PC-9 (cell line): ENCODE measurements at regions not wholly inside any gene's neighbourhood (a gene's known extent, or its start where the extent isn't known, plus 50 kb on each side); places are given as distances from the start of the nearest gene placed in this dataset.

Experiments
- BruUV-seq: library from RNA; stranded (reverse); fragments of 400-500 nt; replicated peaks from 2 replicates; lab custom pipeline; 2021; lab: Mats Ljungman, UMichigan
- CTCF ChIA-PET: fragments of 300-600 bp; sonication (Branson Sonifier 250); formaldehyde crosslinking; loops from one replicate; lab custom pipeline; 2022; ENCODE audit warnings: antibody characterized with exemption; lab: Charles Lee
- POLR2A ChIA-PET: fragments of 300-600 bp; sonication (Branson Sonifier 250); formaldehyde crosslinking; loops from one replicate; lab custom pipeline; 2022; ENCODE audit warnings: antibody characterized with exemption; ENCODE audit not compliant: unreplicated experiment; lab: Charles Lee
- DNase-seq, 2 experiments: peaks; one replicate each; pipeline versions ENCODE4 v3.0.0 to v3.0.0-alpha.2; 2015 to 2022; ENCODE audit warnings: mixed read lengths in 1 of 2
- H2AFZ ChIP-seq: fragments of 200-600 bp; sonication (generic); 2 replicates; pipeline ENCODE4 v1.8.1; 2017; ENCODE audit warnings: antibody characterized with exemption
- H3F3A ChIP-seq: fragments of 200-600 bp; sonication (generic); 2 replicates; pipeline ENCODE4 v1.8.1; 2017; ENCODE audit warnings: antibody characterized with exemption, mild to moderate bottlenecking, low read depth; ENCODE audit not compliant: insufficient read depth
- H3K27ac ChIP-seq: fragments of 200-600 bp; sonication (generic); 2 replicates; pipeline ENCODE4 v1.6.1; 2016; ENCODE audit warnings: mixed run types
- H3K27me3 ChIP-seq: fragments of 200-600 bp; sonication (generic); 2 replicates; pipeline ENCODE4 v1.6.1; 2016; ENCODE audit warnings: low read depth, mixed run types; ENCODE audit not compliant: insufficient read depth
- H3K36me3 ChIP-seq: fragments of 200-600 bp; sonication (generic); 2 replicates; pipeline ENCODE4 v1.6.1; 2016; ENCODE audit warnings: low read depth, mixed run types
- H3K4me1 ChIP-seq: fragments of 200-600 bp; sonication (generic); replicated peaks from 2 replicates; pipeline ENCODE4 v1.6.1; 2016; ENCODE audit warnings: mixed run types; ENCODE audit not compliant: insufficient read depth
- H3K4me2 ChIP-seq: fragments of 200-600 bp; sonication (generic); 2 replicates; pipeline ENCODE4 v1.6.1; 2017; ENCODE audit warnings: mixed run types
- H3K4me3 ChIP-seq: fragments of 200-600 bp; sonication (generic); 2 replicates; pipeline ENCODE4 v1.6.1; 2016; ENCODE audit warnings: mixed run types
- H3K79me2 ChIP-seq: fragments of 200-600 bp; sonication (generic); 2 replicates; pipeline ENCODE4 v1.6.1; 2017; ENCODE audit warnings: low read depth, mixed run types
- H3K9me2 ChIP-seq: fragments of 200-600 bp; sonication (generic); 2 replicates; pipeline ENCODE4 v1.8.1; 2017; ENCODE audit warnings: mild to moderate bottlenecking; ENCODE audit not compliant: insufficient read depth
- H3K9me3 ChIP-seq: fragments of 200-600 bp; sonication (generic); 2 replicates; pipeline ENCODE4 v1.8.1; 2016; ENCODE audit warnings: low read depth; ENCODE audit not compliant: insufficient read depth
- H4K20me1 ChIP-seq: fragments of 200-600 bp; sonication (generic); 2 replicates; pipeline ENCODE4 v1.8.1; 2017; ENCODE audit not compliant: insufficient read depth
- EZH2 ChIP-seq: fragments of 200-600 bp; sonication (generic); IDR thresholded peaks from 2 replicates; pipeline ENCODE4 v1.8.0; 2017; ENCODE audit warnings: antibody characterized with exemption, low read depth
- intact Hi-C: fragments of 100-400 bp; cut with micrococcal nuclease; formaldehyde crosslinking; loops from one replicate; pipeline ENCODE4 v1.10.0; 2022; ENCODE audit not compliant: unreplicated experiment
- TF ChIP-seq, protein P1 (sequence below): fragments of 200-600 bp; sonication (generic); conservative IDR thresholded peaks from 2 replicates; pipeline ENCODE4 v1.6.1; 2017; ENCODE audit warnings: mixed run types, antibody characterized with exemption, mild to moderate bottlenecking, moderate library complexity

DNA sequence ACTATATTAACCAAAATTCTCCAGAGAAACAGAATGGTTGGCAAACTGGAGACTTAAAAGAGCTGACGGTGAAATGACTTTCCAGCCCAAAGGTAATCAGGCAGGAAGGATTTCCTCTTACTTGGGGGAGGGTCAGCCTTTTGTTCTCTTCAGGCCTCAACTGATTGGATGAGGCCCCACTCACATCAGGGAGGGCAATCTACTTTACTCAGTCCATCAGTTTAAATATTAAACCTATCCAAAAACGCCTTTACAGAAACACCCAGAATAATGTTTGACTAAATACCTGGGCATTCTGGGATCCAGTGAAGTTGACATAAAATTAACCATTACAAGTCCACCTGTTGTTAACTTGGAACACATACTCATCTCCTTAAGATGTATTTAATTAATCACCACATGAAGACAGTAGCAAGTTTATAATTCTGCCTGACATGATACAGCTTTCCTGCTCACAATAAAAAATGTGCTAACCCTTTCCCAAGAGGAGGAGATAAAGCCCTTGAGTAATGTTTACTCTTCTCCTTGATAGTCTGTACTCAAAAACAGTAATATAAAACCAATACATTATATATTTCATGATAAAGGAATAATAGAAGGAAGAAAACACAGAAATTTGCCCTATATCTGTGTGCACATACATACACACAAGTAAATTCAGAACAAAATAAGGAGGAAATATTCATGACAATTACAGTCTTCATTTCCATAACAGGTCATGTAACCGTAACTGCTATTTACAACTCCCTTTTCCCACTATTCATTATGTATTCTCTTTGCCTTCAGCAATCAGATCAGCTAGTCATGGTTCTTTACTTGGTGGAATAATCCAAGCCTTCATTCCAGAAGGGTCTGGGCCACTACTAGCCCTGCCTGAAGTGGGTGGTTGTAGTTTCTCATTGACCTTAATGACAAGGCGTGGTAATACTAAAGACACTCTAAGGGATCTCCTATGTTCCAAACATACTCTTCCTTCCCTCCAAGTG lies 107.5 kb upstream of the RUNX1 start:
- H3K27me3 ChIP-seq, result no peaks in the 10 kb centered on the region
- no peaks in the 10 kb centered on the region for H3K9me2 ChIP-seq
- no peaks in the 10 kb centered on the region; the same call in 1 of the 2 replicates for H3K9me3 ChIP-seq
- ChIA-PET CTCF (interaction anchor here (0.7 kb wide), 1 partner anchor 73 kb away, joined by 13 read pairs; no protein-coding TSS in a partner anchor), POLR2A (no interaction called here)
- no peak for DNase-seq
- no peak overlapping the region for H3K4me3 ChIP-seq
- H3K4me1 ChIP-seq, result 0 out of 2 replicates have a peak, but pooled peaks cover 6% of the 10 kb centered on the region
- no TSS peak for BruUV-seq
- H3K27ac ChIP-seq, result no peak overlapping the region
- H3K4me2 ChIP-seq, result no peak overlapping the region
- no peak overlapping the region for H2AFZ ChIP-seq
- no peaks in the 10 kb centered on the region for H3K79me2 ChIP-seq
- H4K20me1 ChIP-seq, result no peaks in the 10 kb centered on the region
- intact Hi-C loops, result no loop called here
- H3K36me3 ChIP-seq, result no peaks in the 10 kb centered on the region
- no peak for TF ChIP-seq EZH2
- TF ChIP-seq, protein P1, sequence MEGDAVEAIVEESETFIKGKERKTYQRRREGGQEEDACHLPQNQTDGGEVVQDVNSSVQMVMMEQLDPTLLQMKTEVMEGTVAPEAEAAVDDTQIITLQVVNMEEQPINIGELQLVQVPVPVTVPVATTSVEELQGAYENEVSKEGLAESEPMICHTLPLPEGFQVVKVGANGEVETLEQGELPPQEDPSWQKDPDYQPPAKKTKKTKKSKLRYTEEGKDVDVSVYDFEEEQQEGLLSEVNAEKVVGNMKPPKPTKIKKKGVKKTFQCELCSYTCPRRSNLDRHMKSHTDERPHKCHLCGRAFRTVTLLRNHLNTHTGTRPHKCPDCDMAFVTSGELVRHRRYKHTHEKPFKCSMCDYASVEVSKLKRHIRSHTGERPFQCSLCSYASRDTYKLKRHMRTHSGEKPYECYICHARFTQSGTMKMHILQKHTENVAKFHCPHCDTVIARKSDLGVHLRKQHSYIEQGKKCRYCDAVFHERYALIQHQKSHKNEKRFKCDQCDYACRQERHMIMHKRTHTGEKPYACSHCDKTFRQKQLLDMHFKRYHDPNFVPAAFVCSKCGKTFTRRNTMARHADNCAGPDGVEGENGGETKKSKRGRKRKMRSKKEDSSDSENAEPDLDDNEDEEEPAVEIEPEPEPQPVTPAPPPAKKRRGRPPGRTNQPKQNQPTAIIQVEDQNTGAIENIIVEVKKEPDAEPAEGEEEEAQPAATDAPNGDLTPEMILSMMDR, result no peak
- H3F3A ChIP-seq, result no peaks in the 10 kb centered on the region

DNA sequence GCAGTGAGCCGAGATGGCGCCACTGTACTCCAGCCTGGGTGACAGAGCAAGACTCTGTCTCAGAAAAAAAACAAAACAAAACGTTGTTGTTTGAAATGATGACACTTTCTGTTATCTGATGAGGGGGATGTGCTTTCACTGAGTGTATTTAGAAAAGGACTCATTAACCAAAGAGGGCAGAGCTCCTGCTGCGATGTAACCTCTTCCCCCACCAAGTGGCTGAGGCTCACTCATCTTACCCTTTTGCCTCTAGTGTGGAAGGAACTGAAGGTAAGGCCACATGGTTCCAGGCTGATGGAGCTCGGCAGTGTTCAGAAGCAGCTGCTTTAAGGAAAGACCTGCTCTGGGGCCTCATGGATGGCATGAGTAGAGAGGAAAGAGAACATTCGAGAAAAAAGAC lies 105.7 kb upstream of the RUNX1 start:
- Histone ChIP-seq H3K36me3 (0 out of 2 replicates have a peak, but pooled peaks cover 8% of the 10 kb centered on the region), H2AFZ (no peak overlapping the region), H3K27ac (no peak overlapping the region), H3K27me3 (no peaks in the 10 kb centered on the region), H3K4me2 (no peak overlapping the region), H3K79me2 (no peaks in the 10 kb centered on the region), H3K9me3 (peaks cover 5% of the 10 kb centered on the region; the same call in 1 of the 2 replicates), H3K9me2 (no peaks in the 10 kb centered on the region), H3F3A (peaks cover 10% of the 10 kb centered on the region; the same call in 1 of the 2 replicates), H3K4me1 (peaks cover 10% of the 10 kb centered on the region), H4K20me1 (no peaks in the 10 kb centered on the region), H3K4me3 (no peak overlapping the region)
- intact Hi-C loops, result no loop called here
- POLR2A ChIA-PET, result no interaction called here
- TF ChIP-seq EZH2, result no peak
- TF ChIP-seq, protein P1, result no peak
- no TSS peak for BruUV-seq
- CTCF ChIA-PET, result no interaction called here
- DNase-seq, result no peak

DNA sequence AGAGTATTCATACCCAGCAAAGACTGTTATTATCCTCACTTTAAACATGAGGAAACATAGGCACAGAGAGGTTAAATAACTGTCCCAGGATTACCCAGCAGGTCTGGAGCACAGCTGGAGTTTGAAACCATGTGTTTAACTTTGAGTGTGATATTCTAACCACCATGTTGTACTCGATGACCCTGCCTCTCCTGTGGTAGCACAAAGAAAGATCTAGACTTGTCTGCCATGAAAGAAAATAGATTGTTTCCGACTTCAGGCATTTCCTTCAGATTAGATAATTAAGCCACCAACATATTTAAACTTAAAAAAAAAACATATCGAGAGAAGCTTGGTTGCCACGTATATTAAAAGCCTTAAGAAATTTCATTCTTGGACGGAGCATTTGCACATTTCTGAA lies 104.6 kb upstream of the RUNX1 start:
- Histone ChIP-seq H3K27me3 (no peaks in the 10 kb centered on the region), H3K9me2 (no peaks in the 10 kb centered on the region), H3K9me3 (peaks cover 5% of the 10 kb centered on the region; the same call in 1 of the 2 replicates), H3K79me2 (no peaks in the 10 kb centered on the region), H4K20me1 (no peaks in the 10 kb centered on the region), H3K36me3 (0 out of 2 replicates have a peak, but pooled peaks cover 8% of the 10 kb centered on the region), H3K4me1 (peaks cover 17% of the 10 kb centered on the region), H2AFZ (no peak overlapping the region), H3F3A (peaks cover 20% of the 10 kb centered on the region; the same call in 1 of the 2 replicates), H3K27ac (no peak overlapping the region), H3K4me2 (no peak overlapping the region), H3K4me3 (no peak overlapping the region)
- BruUV-seq, result no TSS peak
- TF ChIP-seq, protein P1, result no peak
- no peak for TF ChIP-seq EZH2
- DNase-seq, result no peak
- ChIA-PET CTCF (no interaction called here), POLR2A (no interaction called here)
- intact Hi-C loops, result no loop called here
